ENCODE measurements at regions not wholly inside any gene's neighbourhood (a gene's known extent, or its start where the extent isn't known, plus 50 kb on each side); places are given as distances from the start of the nearest gene placed in this dataset.

- TF ChIP-seq CTCF (IDR thresholded peaks at IDR 0.05; ENCODE audit: insufficient read depth, low read depth, low read length) (no peak), EZH2 (IDR thresholded peaks at IDR 0.05; ENCODE audit: insufficient read depth, low read length) (no peak)
Measured at GRCh38 chr2:156779416-156780120, 343.4 kb downstream of the GPD2 start.

Data from astrocyte (in vitro differentiated cells and primary cell).